ENCODE measurements at regions not wholly inside any gene's neighbourhood (a gene's known extent, or its start where the extent isn't known, plus 50 kb on each side); places are given as distances from the start of the nearest gene placed in this dataset.

DNA sequence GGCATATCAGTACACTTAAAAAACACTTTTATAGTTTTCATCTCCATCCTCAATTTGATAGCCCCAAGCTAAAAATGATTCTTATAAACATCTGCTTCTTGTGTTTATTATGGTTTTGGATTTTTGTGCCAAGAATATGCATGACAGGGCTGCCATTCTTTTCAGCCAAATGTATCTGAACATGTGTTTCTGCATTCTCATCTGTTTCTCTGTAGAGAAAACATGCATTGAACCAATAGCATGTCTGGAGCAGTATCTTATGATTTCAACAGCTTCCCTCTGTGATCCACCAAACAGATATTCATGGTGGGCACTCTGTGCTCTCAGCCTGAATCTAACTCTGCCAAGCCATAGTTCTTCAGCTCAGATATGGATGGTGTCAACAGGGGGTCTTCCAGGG is 99.3 kb upstream of the ERCC6L2 start (continued):
- TF ChIP-seq, protein P1, sequence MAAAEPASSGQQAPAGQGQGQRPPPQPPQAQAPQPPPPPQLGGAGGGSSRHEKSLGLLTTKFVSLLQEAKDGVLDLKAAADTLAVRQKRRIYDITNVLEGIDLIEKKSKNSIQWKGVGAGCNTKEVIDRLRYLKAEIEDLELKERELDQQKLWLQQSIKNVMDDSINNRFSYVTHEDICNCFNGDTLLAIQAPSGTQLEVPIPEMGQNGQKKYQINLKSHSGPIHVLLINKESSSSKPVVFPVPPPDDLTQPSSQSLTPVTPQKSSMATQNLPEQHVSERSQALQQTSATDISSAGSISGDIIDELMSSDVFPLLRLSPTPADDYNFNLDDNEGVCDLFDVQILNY (CRISPR knock-in tag; IDR thresholded peaks at IDR 0.05) = no peak
- no peak for TF ChIP-seq ZBED1 (IDR thresholded peaks at IDR 0.05)

DNA sequence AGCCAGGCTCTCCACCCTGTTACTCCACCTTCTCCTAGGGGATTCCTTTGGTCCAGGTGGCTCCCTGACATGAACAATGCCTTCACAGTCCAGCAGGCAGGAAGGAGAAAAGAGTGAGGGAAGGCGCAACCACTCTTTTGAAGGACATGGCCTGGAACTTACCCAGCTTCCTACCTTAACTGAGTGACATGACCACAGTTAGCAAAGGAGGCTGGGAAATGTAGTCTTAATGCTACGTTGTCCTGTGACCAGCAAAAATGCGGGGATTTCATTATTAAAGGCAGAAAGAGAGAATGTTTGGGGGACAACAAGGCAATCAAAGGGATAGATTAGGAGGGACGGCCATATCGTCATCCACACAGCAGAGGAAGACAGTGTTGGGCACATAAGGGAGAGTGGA is 100.3 kb upstream of the ERCC6L2 start:
- ChIA-PET CTCF (ENCODE audit: low intra/inter-chr PET ratio) (no interaction called here), POLR2A (no interaction called here)
- no peak overlapping the region for H3K4me3 ChIP-seq
- H2AFZ ChIP-seq (ENCODE audit: low read depth, low read length) = no peak overlapping the region
- no peaks in the 10 kb centered on the region for H3K36me3 ChIP-seq (ENCODE audit: control insufficient read depth, insufficient read depth, low read length)
- H4K20me1 ChIP-seq (replicated peaks; ENCODE audit: control insufficient read depth, insufficient read depth, low read length) = no peaks in the 10 kb centered on the region
- DNase-seq (ENCODE audit: extremely low read depth in 1 of 4, low spot score in 3 of 4) (no peak), FAIRE-seq (no peak), ATAC-seq (no peak)
- intact Hi-C loops (cut with micrococcal nuclease) (no loop called here), in situ Hi-C loops (cut with MboI) (no loop called here)
- peaks cover 27 to 50% of the 10 kb centered on the region in 2 experiments for H3K27me3 ChIP-seq (ENCODE audit: control insufficient read depth in 2 of 2, insufficient read depth in 2 of 2, low read length in 2 of 2)
- BruUV-seq (replicated peaks) = no TSS peak
- no peak overlapping the region for H3K27ac ChIP-seq (ENCODE audit: extremely low read depth, low read depth, low read length)
- H3K4me1 ChIP-seq (replicated peaks in 1 of 2; ENCODE audit: control insufficient read depth in 2 of 2, insufficient read depth in 2 of 2, low read length in 2 of 2) = peaks cover 0 to 4% of the 10 kb centered on the region in 2 experiments; a peak in 2 of 5 replicates
- H3K9ac ChIP-seq (ENCODE audit: insufficient read depth in 1 of 2, low read depth in 2 of 2, low read length in 2 of 2) = no peak overlapping the region
- no peaks in the 10 kb centered on the region for H3K9me3 ChIP-seq (replicated peaks; ENCODE audit: control insufficient read depth, insufficient read depth, low read depth, low read length)
- H3K9me1 ChIP-seq (ENCODE audit: control insufficient read depth, insufficient read depth, low read length) = no peaks in the 10 kb centered on the region
- 0% methylated on average over 5 of the region's 5 CpGs for WGBS (ENCODE audit: insufficient coverage, low coverage, missing lambda C conversion rate)
- no peak overlapping the region for H3K4me2 ChIP-seq (ENCODE audit: insufficient read depth, low read length)
- no peaks in the 10 kb centered on the region for H3K79me2 ChIP-seq (ENCODE audit: control insufficient read depth, insufficient read depth, low read length)
- TF ChIP-seq, protein P2, sequence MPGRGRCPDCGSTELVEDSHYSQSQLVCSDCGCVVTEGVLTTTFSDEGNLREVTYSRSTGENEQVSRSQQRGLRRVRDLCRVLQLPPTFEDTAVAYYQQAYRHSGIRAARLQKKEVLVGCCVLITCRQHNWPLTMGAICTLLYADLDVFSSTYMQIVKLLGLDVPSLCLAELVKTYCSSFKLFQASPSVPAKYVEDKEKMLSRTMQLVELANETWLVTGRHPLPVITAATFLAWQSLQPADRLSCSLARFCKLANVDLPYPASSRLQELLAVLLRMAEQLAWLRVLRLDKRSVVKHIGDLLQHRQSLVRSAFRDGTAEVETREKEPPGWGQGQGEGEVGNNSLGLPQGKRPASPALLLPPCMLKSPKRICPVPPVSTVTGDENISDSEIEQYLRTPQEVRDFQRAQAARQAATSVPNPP (IDR thresholded peaks at IDR 0.05; ENCODE audit: borderline replicate concordance, insufficient read depth, insufficient read length) = no peak
- TF ChIP-seq, protein P3, sequence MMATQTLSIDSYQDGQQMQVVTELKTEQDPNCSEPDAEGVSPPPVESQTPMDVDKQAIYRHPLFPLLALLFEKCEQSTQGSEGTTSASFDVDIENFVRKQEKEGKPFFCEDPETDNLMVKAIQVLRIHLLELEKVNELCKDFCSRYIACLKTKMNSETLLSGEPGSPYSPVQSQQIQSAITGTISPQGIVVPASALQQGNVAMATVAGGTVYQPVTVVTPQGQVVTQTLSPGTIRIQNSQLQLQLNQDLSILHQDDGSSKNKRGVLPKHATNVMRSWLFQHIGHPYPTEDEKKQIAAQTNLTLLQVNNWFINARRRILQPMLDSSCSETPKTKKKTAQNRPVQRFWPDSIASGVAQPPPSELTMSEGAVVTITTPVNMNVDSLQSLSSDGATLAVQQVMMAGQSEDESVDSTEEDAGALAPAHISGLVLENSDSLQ (IDR thresholded peaks at IDR 0.05) = peak; percentile 69
- peak; percentile 55 for TF ChIP-seq HCFC1 (IDR thresholded peaks at IDR 0.05; ENCODE audit: low read depth, low read length)
- TF ChIP-seq POLR3G (IDR thresholded peaks at IDR 0.05; ENCODE audit: extremely low read depth, insufficient read length, insufficient replicate concordance) = no peak
- no peak for TF ChIP-seq ZNF436 (CRISPR knock-in tag; IDR thresholded peaks at IDR 0.05)
- TF ChIP-seq, protein P4, sequence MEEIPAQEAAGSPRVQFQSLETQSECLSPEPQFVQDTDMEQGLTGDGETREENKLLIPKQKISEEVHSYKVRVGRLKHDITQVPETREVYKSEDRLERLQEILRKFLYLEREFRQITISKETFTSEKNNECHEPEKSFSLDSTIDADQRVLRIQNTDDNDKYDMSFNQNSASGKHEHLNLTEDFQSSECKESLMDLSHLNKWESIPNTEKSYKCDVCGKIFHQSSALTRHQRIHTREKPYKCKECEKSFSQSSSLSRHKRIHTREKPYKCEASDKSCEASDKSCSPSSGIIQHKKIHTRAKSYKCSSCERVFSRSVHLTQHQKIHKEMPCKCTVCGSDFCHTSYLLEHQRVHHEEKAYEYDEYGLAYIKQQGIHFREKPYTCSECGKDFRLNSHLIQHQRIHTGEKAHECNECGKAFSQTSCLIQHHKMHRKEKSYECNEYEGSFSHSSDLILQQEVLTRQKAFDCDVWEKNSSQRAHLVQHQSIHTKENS (CRISPR knock-in tag; IDR thresholded peaks at IDR 0.05) = no peak
- TF ChIP-seq, protein P5, sequence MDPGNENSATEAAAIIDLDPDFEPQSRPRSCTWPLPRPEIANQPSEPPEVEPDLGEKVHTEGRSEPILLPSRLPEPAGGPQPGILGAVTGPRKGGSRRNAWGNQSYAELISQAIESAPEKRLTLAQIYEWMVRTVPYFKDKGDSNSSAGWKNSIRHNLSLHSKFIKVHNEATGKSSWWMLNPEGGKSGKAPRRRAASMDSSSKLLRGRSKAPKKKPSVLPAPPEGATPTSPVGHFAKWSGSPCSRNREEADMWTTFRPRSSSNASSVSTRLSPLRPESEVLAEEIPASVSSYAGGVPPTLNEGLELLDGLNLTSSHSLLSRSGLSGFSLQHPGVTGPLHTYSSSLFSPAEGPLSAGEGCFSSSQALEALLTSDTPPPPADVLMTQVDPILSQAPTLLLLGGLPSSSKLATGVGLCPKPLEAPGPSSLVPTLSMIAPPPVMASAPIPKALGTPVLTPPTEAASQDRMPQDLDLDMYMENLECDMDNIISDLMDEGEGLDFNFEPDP (CRISPR knock-in tag; IDR thresholded peaks at IDR 0.05) = no peak
- TF ChIP-seq, protein P6, sequence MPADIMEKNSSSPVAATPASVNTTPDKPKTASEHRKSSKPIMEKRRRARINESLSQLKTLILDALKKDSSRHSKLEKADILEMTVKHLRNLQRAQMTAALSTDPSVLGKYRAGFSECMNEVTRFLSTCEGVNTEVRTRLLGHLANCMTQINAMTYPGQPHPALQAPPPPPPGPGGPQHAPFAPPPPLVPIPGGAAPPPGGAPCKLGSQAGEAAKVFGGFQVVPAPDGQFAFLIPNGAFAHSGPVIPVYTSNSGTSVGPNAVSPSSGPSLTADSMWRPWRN (IDR thresholded peaks at IDR 0.05; ENCODE audit: low read depth) = no peak

All from K562 (cell line).